CD4-positive, alpha-beta T cell treated with Interleukin-4 for 1 hour (primary cell): ENCODE measurements at regions not wholly inside any gene's neighbourhood (a gene's known extent, or its start where the extent isn't known, plus 50 kb on each side); places are given as distances from the start of the nearest gene placed in this dataset.

Experiments
- DNase-seq, 2 donors: peaks; one replicate each; pipeline ENCODE4 v3.0.0-alpha.2; 2020 to 2022

DNA sequence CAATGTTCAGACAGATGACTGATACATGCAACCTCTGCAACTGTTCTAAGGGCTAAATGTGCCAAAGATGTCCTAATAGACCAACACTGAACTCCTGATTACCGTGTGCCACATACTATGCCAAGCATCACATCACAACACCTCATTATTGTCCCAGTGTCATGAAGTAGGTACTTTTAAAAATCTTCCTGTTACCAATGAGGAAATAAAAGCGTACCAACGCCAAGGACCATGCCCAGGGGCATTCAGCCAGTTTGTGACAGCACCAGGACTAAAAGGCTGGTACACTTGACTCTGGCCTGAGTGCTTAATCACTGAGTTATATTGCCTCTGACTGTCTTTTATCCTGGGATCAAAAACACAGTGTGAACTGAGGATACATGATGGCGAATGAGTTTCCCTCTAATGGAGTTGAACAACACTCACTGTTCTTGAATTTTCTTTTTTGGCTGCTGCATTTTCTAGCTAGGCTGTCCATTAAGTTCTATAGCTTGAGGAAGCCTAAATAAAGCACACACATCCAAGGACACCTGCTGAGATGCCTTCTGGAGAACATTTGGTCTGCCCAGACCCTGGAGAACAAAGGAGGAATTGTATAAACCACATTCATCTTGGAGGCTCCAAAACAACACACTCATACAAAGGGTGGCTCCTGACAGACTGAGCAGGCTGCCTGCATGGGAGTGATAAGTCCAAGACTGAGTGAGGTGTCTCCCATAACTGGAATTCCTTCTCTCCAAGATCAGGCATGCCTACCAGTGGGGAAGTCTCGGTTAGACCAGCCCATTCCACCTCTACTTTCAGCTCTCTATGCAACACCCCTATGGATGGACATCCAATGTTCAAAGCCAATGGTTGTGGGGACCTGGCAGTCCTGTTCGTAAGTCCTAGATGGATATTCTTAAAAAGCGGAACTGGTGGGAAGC, 126.7 kb upstream of the PRICKLE2 start:
- DNase-seq = no peak

DNA sequence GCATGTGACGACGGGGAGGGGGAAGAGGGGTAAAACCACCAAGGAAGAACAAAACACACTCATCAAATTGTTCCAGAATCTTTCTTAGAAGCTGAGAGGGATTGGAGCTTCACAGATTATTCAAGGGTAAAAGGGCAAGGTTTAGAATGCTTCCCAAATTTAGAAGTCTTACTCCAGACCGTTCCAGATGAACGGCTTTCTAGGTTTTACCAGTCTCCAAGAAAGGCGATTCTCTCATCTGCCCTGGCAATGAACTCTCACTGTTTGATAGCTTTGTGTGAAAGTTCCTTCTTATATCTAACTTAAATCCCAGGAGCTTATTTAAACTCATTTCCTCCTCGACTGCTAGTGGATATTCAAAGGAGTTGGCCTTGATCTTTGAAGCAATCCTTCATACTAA, 124.3 kb upstream of the PRICKLE2 start:
- no peak for DNase-seq

DNA sequence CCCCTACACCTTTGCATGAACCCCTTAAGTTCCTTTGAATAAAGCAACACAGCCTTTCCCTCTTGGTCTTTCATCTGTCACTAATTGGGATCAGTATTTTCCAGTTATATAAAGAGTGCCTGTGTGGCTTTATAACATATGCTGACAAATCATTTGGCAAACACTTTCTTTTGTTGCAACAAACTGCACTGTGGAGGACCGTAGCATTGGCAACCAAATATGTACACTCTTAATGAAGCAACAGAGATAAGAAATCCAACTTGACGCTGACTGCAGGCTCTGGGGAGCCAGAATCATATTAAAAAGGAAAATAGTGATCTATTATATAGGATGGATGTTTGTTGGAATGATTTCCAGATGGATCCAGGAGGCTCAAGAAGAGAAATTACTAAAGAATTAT, 120.1 kb upstream of the PRICKLE2 start:
- no peak for DNase-seq

DNA sequence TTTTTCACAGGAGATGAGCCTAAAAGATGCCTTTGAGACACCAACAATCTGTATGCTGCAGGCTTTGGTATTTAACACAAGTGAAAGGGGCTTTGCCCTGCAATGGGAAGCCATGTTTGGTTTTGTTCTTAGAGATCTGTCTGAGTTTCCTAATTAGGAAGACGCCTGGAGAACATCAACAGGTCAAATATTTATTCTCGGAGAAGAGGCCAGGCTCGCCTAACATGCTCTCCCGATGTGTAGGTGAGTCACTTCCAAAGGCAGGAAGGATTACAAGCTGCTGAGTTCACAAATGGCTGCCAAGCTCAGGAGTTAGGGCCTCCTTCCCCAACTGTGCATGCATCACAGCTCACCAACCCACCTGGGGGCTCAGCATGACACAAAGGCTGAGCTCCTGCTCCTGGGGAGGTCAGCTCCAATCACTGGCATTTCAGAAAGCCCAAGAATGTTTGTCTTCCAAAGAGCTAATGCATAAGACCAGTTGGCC, 119.5 kb upstream of the PRICKLE2 start:
- DNase-seq = no peak

DNA sequence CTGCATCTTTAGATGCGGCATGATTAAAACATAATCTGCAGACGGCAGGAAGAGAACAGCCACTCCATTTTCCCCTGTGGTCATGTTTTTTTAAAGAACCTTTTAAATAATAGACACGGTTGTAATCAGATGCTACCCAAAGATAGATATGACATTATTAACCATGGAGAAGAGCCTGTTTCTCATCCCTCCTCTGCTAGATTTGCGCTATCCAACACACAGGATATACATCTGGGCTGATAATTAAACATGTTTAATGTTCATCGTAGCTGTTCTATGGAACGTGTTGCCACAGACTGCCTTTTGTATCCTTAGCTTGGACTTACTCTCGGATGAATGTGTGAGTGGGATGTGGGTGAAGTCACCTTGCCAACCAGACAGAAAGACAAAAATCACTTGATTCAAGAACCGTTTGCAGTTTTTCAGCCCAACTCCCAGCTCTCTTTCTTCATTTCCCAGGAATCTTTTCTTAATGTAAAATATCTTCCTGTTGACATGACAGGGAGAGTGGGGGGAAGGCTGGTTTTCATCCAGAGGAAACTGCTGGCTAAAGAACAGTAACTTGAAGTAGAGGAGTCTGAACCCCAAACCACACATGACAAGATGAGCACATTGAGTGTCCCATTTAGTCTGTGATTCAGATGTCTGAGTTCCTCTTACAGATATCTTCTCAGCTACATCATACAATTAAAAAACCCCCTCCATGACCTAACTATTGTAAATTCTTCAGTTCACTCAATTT, 118.6 kb upstream of the PRICKLE2 start:
- DNase-seq = no peak

DNA sequence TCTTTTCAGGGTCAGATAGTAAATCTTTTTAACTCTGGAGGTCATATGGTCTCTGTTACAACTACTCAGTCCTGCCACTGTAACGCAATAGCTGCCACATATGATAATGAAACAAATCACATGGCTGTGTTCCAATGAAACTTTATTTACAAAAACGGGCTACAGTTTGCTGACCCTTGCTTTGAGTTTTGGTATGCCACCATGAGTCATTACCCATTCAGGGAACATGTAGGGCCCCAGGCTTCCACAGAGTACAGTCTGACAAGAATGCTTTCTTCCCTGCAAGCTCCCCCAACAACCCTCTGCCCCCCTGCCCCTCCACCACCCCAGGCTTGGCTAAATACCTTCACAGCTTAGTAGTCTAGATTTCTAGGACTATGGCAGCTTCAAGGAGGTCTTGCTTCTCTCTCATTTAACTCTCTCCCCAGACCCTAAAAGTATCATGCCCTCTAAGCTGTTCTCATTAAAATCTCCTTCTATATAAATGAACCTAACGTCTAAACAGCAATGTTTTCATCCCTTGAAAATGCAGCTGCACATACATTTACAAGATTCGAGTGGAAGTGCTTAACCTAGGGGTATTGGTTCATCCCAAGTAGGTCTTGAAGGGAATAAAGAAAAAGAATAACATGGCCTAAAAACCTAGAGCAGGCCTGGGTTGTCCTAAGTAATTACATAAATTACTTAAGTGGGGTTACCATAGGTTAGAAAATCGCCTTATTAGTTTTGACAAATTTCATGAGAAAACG, 117.8 kb upstream of the PRICKLE2 start:
- no peak for DNase-seq

DNA sequence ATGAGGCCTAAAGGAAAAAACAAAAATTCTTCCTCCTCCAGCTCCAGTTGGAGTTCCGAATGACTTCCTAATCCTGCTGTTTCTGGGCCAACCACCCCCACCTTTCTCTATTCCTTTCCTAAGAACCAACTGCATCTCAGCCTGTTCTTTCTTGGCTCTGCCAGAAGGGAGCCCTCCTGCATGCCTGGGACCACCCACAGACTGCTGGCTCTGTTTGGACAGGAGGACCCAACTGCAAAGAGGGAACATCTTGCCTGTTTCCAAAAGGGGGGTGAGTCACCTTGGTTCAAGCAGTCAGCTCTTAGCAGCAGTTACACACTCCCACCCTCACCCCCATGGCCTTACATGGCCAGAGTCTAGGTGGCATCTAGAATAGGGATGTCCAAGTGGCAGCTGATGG, 116.0 kb upstream of the PRICKLE2 start:
- DNase-seq = no peak

DNA sequence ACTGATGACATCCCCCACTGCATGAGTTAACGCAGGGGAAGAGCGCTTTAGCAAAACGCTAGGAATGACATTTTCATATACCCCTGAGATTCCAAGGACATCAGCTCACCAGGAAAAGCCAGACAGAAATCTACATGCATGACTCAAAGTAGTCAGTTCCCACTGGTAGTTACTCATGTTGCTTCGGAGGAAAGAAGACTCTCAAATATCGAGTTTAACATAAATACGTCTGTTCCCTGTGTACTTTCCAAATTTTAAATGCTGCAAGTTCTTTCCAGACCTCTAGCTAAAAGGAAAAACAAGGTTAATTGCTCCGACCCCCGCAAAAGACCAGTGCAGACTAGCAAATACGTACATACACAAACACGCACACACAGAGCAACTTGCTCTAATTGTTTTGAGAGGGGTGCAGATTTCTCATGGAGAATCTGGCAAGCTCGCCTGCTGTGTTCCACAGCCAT, 115.4 kb upstream of the PRICKLE2 start:
- no peak for DNase-seq

DNA sequence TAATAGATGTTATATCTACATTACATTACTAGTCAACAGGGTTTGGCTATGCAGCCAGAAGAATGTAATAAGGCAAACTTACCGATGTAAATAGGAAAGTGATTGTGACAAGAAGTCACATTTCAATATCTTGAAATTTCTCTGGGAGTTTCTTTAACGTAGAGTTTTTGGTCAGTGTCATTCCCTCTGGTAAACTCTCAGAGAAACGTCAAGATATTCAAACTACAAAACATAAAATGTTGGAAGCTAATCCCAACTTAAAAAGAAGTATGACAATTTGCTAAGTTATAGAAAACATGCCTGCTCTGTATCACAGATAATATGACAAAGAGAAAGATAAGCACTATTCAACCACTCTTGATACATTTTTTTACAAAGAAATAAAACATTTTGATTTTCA, 111.2 kb upstream of the PRICKLE2 start:
- no peak for DNase-seq

DNA sequence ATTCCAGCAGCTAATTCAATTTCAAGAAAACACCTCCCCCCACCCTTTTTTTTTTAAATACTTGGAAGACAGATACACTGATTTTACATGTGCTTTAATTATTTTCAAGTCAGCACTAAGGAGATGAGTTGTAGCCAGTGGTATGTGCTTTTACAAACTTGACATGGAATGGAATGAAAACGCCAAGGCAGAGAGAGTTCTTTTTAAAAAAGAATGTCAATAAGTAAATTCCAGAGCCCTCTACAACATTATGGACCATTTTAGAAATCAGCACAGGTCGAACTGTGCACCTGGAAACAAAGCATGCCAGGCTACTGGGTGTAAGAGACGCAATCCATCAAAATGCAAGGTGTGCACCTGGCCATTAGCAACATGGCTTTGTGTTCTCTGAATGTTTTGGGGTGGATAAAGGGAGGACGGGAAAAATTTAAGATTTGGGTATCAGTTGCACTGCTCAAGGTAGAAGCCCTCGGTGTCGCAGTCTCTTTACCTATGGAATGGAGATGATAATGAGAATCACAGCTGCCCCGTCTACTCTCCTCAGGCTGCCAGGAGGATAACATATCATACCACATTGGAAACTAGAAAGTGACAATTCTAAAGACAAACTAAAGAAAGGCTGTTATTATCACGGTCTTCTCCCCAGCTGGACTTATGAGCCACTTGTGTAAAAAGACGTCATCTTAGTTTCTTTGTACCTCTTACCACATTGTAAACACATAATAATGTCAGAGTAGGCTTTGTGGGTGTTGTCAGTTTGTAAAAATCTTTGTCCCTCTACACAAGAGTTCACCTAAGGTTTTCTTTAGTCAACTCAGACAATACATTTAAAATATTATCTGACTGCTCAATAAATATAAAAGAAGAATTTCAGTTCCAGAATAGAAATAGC, 107.4 kb upstream of the PRICKLE2 start:
- DNase-seq = no peak

DNA sequence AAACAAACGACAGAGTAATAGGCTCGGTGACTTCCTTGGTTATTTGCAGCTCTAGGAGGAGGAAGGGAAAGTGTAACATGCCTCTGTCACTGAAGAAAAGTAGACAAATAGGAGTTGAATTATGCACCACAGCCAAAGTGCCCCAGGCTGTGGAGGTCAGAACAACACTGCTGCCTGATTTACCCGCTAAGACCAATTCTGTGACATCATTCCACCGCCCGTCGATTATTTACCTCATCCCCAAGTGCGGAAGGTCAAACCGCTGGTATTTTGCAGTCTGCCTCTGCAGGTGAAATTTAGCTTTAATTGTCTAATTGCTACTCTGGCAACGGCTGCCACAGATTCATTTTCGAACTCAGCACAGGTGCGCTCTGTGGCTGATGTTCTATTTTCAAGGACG, 106.3 kb upstream of the PRICKLE2 start:
- DNase-seq = no peak

DNA sequence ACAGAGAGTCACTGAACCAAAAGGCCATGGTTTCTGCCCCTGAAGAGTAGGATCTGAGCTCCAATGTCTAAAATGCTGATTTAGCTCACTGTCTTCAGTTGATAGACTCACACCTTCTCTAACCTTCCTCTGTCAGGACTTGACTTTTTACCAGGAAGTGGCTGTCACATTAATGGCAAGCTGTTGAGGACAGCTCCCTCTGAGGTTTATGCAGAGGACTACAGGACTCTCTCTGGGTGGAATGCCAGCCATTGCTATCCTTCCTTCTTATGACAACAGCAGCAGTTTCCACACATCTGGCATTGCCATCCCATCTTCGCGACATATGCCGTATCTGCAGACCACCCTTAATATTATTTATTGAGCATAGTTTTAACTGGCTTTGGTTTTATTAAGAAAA, 103.8 kb upstream of the PRICKLE2 start:
- no peak for DNase-seq

DNA sequence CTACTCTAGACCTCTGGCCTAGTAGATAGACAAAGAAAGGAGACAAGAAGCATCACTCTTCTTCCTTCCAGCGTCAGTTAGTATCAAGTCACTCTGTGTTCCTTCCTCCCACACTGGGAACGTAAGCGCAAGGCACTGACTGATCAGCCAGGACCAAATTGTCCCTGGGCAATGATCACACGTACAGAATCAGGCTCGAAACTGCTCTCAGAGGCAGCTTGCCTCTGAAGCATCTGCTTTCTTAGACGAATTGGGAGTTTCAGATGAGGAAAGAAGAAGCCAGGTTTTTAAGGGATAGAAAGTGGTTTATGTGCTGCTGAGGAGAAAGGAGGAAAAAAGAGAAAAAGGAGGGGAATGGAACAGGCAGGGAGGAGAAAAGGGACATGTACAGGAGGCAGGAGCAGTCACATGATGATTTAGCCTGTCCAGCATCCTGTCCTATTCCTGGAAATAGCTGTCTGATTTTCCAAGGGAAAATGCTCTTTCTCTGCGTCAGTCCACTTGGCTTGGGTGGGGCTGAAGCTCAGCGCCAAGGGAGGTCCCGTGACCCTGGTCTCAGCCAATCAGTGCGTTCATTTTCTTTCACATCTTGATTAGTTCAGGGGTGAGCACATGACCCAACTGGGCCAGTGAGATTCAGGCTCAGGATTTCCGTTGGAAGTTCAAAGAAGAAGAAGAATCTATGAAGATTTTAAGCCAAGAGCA, 102.0 kb upstream of the PRICKLE2 start:
- no peak for DNase-seq

DNA sequence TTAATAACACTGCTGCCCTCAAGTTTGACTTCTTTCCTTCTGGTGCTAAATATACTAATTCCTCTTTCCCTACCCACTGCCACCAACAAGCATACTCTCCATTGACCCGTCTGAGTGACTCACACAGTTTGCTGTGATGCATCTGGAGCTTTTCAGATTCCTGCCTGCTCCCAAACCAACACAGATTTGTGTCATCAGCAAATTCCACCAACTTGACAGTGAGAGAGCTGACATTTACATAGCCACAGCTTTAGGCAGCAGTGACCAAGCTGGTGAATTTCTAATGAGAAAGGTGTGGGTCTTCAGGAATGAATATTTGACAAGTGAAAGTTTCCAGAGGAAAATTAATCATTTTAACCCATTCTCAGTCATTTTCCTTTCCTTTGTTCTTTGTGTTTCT, 96.5 kb upstream of the PRICKLE2 start:
- no peak for DNase-seq

DNA sequence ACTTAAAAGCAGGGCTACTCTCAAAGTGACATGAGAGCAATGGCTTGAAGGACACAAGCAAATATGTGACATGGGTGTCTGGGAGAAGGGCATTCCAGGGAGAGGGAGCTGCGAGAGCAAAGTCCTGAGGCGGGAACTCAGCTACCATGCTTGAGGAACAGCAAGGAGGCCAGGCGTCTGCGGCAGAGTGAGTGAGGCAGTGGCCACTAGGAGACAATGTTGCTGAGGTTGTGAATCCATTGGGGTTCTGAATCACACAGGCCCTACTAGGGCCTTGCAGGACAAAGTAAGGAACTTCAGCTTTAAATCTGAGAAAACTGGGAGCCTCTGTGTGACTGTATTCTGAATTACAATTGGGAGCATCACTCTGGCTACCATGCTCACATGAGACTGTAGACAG, 94.1 kb upstream of the PRICKLE2 start:
- DNase-seq = no peak

DNA sequence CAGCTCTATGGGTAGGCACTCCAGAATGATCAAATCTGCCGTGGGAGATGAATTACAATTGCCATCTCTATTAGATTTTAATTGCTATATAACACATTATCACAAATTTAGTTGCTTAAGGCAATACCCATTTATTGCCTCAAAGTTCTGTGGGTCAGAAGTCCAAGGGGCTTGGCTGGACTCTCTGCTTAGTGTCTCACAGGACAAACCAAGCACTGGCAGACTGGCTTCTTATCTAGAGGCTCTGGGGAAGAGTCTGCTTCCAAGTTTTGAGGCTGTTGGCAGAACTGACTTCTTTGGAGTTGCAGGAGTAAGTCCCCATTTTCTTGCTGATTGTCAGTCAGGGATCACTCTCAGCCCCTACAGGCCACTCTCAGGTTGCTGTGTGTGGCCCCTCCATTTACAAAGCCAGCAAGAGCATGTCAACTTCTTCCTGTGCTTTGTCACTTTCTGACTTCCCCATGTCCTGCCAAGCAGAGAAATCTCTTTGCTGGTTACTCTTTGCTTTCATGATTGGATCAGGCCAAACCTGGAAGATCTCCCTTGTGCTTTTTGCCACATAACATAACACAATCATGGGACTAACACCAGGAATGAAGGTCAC, 93.5 kb upstream of the PRICKLE2 start:
- DNase-seq = no peak

DNA sequence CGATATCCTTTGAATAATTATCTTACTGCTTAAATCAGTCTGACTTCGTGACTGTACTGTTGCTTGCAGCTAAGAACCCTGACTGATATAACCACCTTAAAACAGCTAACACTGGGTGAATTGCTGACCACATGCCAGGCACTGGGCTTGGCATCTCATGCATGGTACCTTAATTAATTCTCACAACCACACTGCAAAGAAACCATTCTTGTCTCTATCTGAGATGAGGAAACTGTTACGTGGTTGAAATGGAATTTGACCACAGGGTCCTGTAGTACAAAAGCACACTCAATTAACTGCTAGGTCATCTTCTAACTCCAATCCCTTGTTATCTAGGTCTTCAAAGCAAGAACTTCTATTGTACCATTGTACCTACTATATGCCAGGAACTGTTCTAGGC, 92.7 kb upstream of the PRICKLE2 start:
- no peak for DNase-seq

DNA sequence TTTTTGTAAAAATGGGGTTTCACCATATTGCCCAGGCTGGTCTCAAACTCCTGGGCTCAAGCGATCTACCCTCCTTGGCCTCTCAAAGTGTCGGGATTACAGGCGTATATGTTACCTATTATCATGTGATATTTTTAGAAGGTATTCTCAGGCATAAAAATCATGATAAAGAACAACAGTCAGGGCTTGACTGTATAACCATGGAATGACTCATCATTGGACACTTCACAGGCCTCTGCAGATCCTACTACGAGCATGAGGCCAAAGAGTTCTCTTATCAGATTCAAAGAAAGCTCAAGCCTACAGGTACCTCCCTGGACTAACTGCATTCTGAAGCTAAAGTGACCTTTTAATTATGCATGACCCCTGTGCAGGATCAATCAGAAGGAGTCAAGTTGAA, 91.7 kb upstream of the PRICKLE2 start:
- DNase-seq = no peak

DNA sequence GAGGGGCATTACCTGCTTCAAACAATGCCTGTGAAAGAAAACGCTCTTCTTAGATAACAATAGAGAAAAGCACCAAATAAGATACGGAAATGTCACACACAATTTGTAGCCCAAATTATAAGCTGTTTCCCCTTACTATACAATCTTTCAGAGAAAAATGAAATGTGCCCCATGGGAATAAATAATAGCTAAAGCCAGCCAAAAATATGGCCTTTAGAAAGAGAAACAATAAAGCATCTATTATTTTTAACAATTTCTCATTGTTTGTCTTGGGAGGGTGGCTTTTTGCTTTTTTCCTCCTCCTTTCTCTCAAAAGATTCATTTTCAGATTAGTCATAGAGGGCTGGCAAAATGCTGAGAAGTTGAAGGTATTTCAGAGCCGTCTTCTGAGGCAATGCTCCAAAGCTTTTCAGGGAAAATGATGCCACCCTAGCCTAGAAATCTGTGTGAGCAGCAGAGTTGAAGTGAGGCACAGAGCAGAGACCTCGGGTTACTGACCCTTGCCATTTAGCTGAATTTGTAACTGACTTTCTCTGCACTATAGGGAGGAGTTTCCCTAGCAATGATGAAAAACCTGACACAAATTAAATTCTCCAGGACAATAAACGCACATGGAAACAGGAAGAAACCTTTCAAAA, 86.3 kb upstream of the PRICKLE2 start:
- no peak for DNase-seq

DNA sequence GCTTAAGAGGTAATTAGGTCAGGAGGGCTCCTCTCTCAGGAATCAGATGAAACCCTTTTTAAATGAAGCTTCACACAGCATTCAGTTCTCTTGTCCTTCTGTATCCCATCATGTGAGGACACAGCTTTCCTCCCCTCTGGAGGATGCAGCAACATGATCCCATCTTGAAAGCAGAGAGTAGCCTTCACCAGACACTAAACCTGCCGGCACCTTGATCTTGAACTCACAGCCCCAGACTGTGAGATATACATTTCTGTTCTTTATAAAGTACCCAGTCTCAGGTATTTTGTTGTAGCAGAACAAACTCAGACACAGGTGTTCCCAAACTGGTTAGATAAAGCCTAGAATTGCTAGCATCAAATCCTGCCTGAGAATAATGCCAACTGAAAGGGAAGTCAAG, 83.7 kb upstream of the PRICKLE2 start:
- DNase-seq = no peak

DNA sequence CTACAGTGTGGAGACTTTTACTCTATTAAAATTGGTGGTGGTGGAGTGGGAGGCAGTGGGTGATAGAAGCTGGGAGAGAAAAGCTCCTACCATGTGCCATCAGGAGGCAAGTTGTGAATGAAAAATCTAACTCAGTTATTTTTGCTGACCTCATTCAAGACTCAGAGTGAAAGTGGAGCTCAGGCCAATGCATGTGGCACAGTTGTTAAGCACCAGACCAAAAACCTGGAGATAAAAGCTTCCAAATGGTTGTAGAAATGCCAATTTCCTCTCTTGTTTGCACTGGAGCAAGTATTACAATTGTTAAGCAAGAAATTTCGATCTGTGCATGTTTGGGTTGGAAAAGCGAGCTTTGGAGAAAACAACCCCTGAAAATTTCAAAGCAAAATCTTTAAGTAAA, 81.5 kb upstream of the PRICKLE2 start:
- DNase-seq = no peak
